HepG2 (cell line): ENCODE measurements at regions not wholly inside any gene's neighbourhood (a gene's known extent, or its start where the extent isn't known, plus 50 kb on each side); places are given as distances from the start of the nearest gene placed in this dataset.

Experiments used
- ATAC-seq: fragments of 200-7000 bp; cut with Tn5 transposase; 3 replicates; pipeline ENCODE4 v1.9.1; 2020; ENCODE audit warnings: mild to moderate bottlenecking, moderate library complexity
- BruUV-seq: library from RNA; stranded (reverse); fragments of 400-500 nt; replicated peaks from 2 replicates; lab custom pipeline; 2021; lab: Mats Ljungman, UMichigan
- CTCF ChIA-PET: fragments of 300-600 bp; formaldehyde crosslinking; extraction: SDS; loops from one replicate; lab custom pipeline; 2021; ENCODE audit warnings: low total read pairs, inconsistent platforms, low intra/inter-chr PET ratio; lab: Yijun Ruan, JAX
- POLR2A ChIA-PET: fragments of 350-600 bp; sonication (Branson Sonifier 250); formaldehyde crosslinking; loops from one replicate; lab custom pipeline; 2020; ENCODE audit warnings: antibody characterized with exemption, inconsistent platforms; lab: Yijun Ruan, JAX
- DNase-seq: peaks from one replicate; pipeline ENCODE4 v3.0.0-alpha.2; 2015; ENCODE audit warnings: low spot score
- FAIRE-seq: peaks from 3 replicates; lab custom pipeline; 2011; peaks lifted over from hg19 to GRCh38; lab: Jason Lieb, UNC
- H2AFZ ChIP-seq: one replicate; pipeline ENCODE4 v1.6.1; 2011; ENCODE audit warnings: low read length, inconsistent platforms
- H3K27ac ChIP-seq: fragments of 300-600 bp; 3 replicates; pipeline ENCODE4 v1.8.0; 2011; ENCODE audit warnings: mixed run types, mild to moderate bottlenecking, mixed read lengths, low read length, inconsistent platforms; ENCODE audit not compliant: insufficient read depth; ENCODE audit errors: extremely low read length
- H3K27me3 ChIP-seq, 2 experiments: fragments of 200-600 bp in 1 of 2; 2 replicates in 1 of 2; 3 replicates in 1 of 2; pipeline versions ENCODE4 v1.6.0 to v1.8.0; 2011; ENCODE audit warnings: low read length in 2 of 2, mild to moderate bottlenecking in 2 of 2, moderate library complexity in 2 of 2, inconsistent platforms in 1 of 2; ENCODE audit not compliant: insufficient read depth in 2 of 2, control insufficient read depth in 1 of 2
- H3K36me3 ChIP-seq, 2 experiments: fragments of 200-600 bp in 1 of 2; replicated peaks in 1 of 2; 2 replicates in 1 of 2; 3 replicates in 1 of 2; pipeline versions ENCODE4 v1.5.1 to v1.8.0; 2011; ENCODE audit warnings: low read length in 2 of 2, inconsistent platforms in 1 of 2; ENCODE audit not compliant: insufficient read depth in 2 of 2, control insufficient read depth in 1 of 2
- H3K4me1 ChIP-seq: 2 replicates; pipeline ENCODE4 v1.5.1; 2012; ENCODE audit warnings: low read length, inconsistent platforms; ENCODE audit not compliant: insufficient read depth
- H3K4me2 ChIP-seq: 2 replicates; pipeline ENCODE4 v1.6.0; 2011; ENCODE audit warnings: low read depth, low read length, inconsistent platforms
- H3K4me3 ChIP-seq, 3 experiments: fragments of 200-600 bp in 1 of 3; sonication (generic), shearing (Covaris generic) in 1 of 3; replicated peaks in 1 of 3; 2 replicates each; pipeline ENCODE4 v1.5.1; 2011 to 2016; ENCODE audit warnings: low read length in 3 of 3, inconsistent platforms in 2 of 3, low read depth in 2 of 3, mild to moderate bottlenecking in 2 of 3, control low read depth in 1 of 3, mixed read lengths in 1 of 3; ENCODE audit not compliant: insufficient read depth in 1 of 3
- H3K79me2 ChIP-seq: one replicate; pipeline ENCODE4 v1.6.1; 2011; ENCODE audit warnings: low read length, inconsistent platforms; ENCODE audit not compliant: insufficient read depth
- H3K9ac ChIP-seq: 2 replicates; pipeline ENCODE4 v1.6.0; 2011; ENCODE audit warnings: mild to moderate bottlenecking, low read depth, low read length, inconsistent platforms; ENCODE audit not compliant: insufficient read depth
- H3K9me3 ChIP-seq: 2 replicates; pipeline ENCODE4 v1.5.1; 2012; ENCODE audit warnings: mild to moderate bottlenecking, low read length
- H4K20me1 ChIP-seq: 2 replicates; pipeline ENCODE4 v1.6.0; 2011; ENCODE audit warnings: inconsistent platforms, mild to moderate bottlenecking, low read length, moderate library complexity; ENCODE audit not compliant: insufficient read depth
- ATF3 ChIP-seq: sonication (generic); formaldehyde crosslinking; IDR thresholded peaks from 2 replicates; pipeline ENCODE4 v1.4.0; 2020; ENCODE audit warnings: missing genetic modification reagents
- BCL3 ChIP-seq: sonication (generic); formaldehyde crosslinking; IDR thresholded peaks from 2 replicates; pipeline ENCODE4 v1.5.1; 2020; ENCODE audit warnings: mild to moderate bottlenecking, missing genetic modification reagents, moderate library complexity
- EHMT2 ChIP-seq: fragments of 200-600 bp; sonication (generic); IDR thresholded peaks from 2 replicates; pipeline ENCODE4 v1.7.0; 2017; ENCODE audit warnings: antibody characterized with exemption, low read depth, low read length, borderline replicate concordance
- JUN ChIP-seq: sonication (generic); formaldehyde crosslinking; IDR thresholded peaks from 2 replicates; pipeline ENCODE4 v1.4.0; 2020; ENCODE audit warnings: mild to moderate bottlenecking, missing genetic modification reagents
- KMT2B ChIP-seq: IDR thresholded peaks from 2 replicates; pipeline ENCODE4 v1.6.1; 2016; ENCODE audit warnings: missing genetic modification reagents, missing compliant biosample characterization
- NAIF1 ChIP-seq: sonication (generic); formaldehyde crosslinking; IDR thresholded peaks from 2 replicates; pipeline ENCODE4 v1.5.0; 2020; ENCODE audit warnings: mild to moderate bottlenecking, missing genetic modification reagents, borderline replicate concordance
- PRMT3 ChIP-seq: sonication (generic); formaldehyde crosslinking; IDR thresholded peaks from 2 replicates; pipeline ENCODE4 v1.8.1; 2022; ENCODE audit warnings: low read depth, mild to moderate bottlenecking, moderate library complexity, missing genetic modification reagents, borderline replicate concordance
- REST ChIP-seq, 2 experiments: IDR thresholded peaks; 2 replicates each; pipeline ENCODE4 v1.6.1; 2011 to 2012; ENCODE audit warnings: low read length in 2 of 2, borderline replicate concordance in 1 of 2, low read depth in 1 of 2, mild to moderate bottlenecking in 1 of 2, moderate library complexity in 1 of 2
- ZNF142 ChIP-seq: sonication (generic); formaldehyde crosslinking; IDR thresholded peaks from 2 replicates; pipeline ENCODE4 v1.4.0; 2020; ENCODE audit warnings: missing genetic modification reagents
- ZNF460 ChIP-seq: sonication (generic); formaldehyde crosslinking; IDR thresholded peaks from 2 replicates; pipeline ENCODE4 v1.5.1; 2020; ENCODE audit warnings: missing genetic modification reagents, mild to moderate bottlenecking, borderline replicate concordance
- ZNF749 ChIP-seq: sonication (generic); formaldehyde crosslinking; IDR thresholded peaks from 2 replicates; pipeline ENCODE4 v1.8.0; 2022; ENCODE audit warnings: mild to moderate bottlenecking, missing genetic modification reagents, moderate library complexity, borderline replicate concordance
- ZSCAN31 ChIP-seq: sonication (generic); formaldehyde crosslinking; IDR thresholded peaks from 2 replicates; pipeline ENCODE4 v1.5.0; 2020; ENCODE audit warnings: low read depth, mild to moderate bottlenecking, missing genetic modification reagents
- WGBS: methylation state at CpG from one replicate; pipeline ENCODE4 v1.1.6; 2017; ENCODE audit warnings: low lambda C conversion rate; 5-methylcytosine and 5-hydroxymethylcytosine counted together
- in situ Hi-C: cut with HindIII; loops from 2 replicates; pipeline ENCODE4 v1.10.0; 2017; ENCODE audit warnings: low pct_unique_long_range_greater_than_20kb; ENCODE audit not compliant: extremely low pct_ligation_motif_present
- intact Hi-C: fragments of 100-400 bp; cut with micrococcal nuclease; formaldehyde crosslinking; loops from one replicate; pipeline ENCODE4 v1.10.0; 2022; ENCODE audit not compliant: unreplicated experiment

GRCh38 chr9:124188331-124189110 is 69.2 kb upstream of the NEK6 start:
- Histone ChIP-seq H3K79me2 (no peaks in the 10 kb centered on the region), H3K27me3 (peaks cover 0 to 40% of the 10 kb centered on the region in 2 experiments; a peak in 3 of 5 replicates), H3K9ac (no peak overlapping the region), H3K9me3 (no peaks in the 10 kb centered on the region), H3K4me3 (no peak overlapping the region), H3K36me3 (no peaks in the 10 kb centered on the region), H4K20me1 (no peaks in the 10 kb centered on the region), H3K4me1 (peaks cover 9% of the 10 kb centered on the region; the same call in 1 of the 2 replicates), H3K27ac (no peak overlapping the region), H2AFZ (no peak overlapping the region), H3K4me2 (no peak overlapping the region)
- ChIA-PET CTCF (no interaction called here), POLR2A (no interaction called here)
- FAIRE-seq (no peak), ATAC-seq (no peak), DNase-seq (no peak)
- intact Hi-C loops = no loop called here
- WGBS = 20% methylated on average over 2 of the region's 3 CpGs
- no TSS peak for BruUV-seq
- in situ Hi-C loops = no loop called here
- TF ChIP-seq JUN (CRISPR knock-in tag) (no peak), ATF3 (CRISPR knock-in tag) (no peak), NAIF1 (no peak), ZSCAN31 (CRISPR knock-in tag) (no peak), KMT2B (CRISPR knock-in tag) (no peak), REST (IDR thresholded peaks at IDR 0.05; ENCODE audit: borderline replicate concordance in 1 of 2, low read depth in 1 of 2, low read length in 2 of 2) (no peak), BCL3 (CRISPR knock-in tag) (no peak), EHMT2 (no peak), ZNF749 (CRISPR knock-in tag) (no peak), ZNF460 (CRISPR knock-in tag) (no peak), PRMT3 (CRISPR knock-in tag) (no peak), ZNF142 (CRISPR knock-in tag) (no peak)
